Spinal cord (tissue), 9 donors: ENCODE measurements at regions not wholly inside any gene's neighbourhood (a gene's known extent, or its start where the extent isn't known, plus 50 kb on each side); places are given as distances from the start of the nearest gene placed in this dataset.
A peak's percentile ranks its signal among the peaks of the same experiment; 100 is the strongest.

Source experiments
- DNase-seq, 6 donors: peaks; one replicate each; pipeline versions ENCODE4 v3.0.0 to v3.0.0-alpha.2; 2013 to 2015; ENCODE audit warnings: low spot score in 6 of 6, low read depth in 4 of 6
- H3K27ac ChIP-seq: one replicate; pipeline ENCODE4 v1.5.1; 2013; ENCODE audit warnings: low read depth, low read length, control low read depth
- H3K27me3 ChIP-seq: one replicate; pipeline ENCODE4 v1.6.1; 2013; ENCODE audit warnings: low read length; ENCODE audit not compliant: control insufficient read depth, insufficient read depth
- H3K36me3 ChIP-seq: one replicate; pipeline ENCODE4 v1.6.1; 2013; ENCODE audit warnings: low read length; ENCODE audit not compliant: control insufficient read depth, insufficient read depth
- H3K4me1 ChIP-seq: one replicate; pipeline ENCODE4 v1.6.1; 2013; ENCODE audit warnings: low read length; ENCODE audit not compliant: control insufficient read depth, insufficient read depth
- H3K4me3 ChIP-seq: one replicate; pipeline ENCODE4 v1.5.1; 2013; ENCODE audit warnings: low read depth, low read length, control low read depth
- H3K9me3 ChIP-seq: one replicate; pipeline ENCODE4 v1.6.1; 2013; ENCODE audit warnings: low read length; ENCODE audit not compliant: control insufficient read depth, insufficient read depth
- WGBS: methylation state at CpG from one replicate; pipeline ENCODE4 v1.1.5; 2013; ENCODE audit warnings: missing lambda C conversion rate; ENCODE audit not compliant: insufficient coverage; 5-methylcytosine and 5-hydroxymethylcytosine counted together
- donor health status: healthy.

- no peaks in the 10 kb centered on the region for H3K36me3 ChIP-seq
- H3K9me3 ChIP-seq = peaks cover 11% of the 10 kb centered on the region
- H3K27ac ChIP-seq = no peak overlapping the region
- H3K4me3 ChIP-seq = no peak overlapping the region
- DNase-seq = no peak
- WGBS = 96% methylated on average over 3 of the region's 3 CpGs
- no peaks in the 10 kb centered on the region for H3K27me3 ChIP-seq
- peaks cover 5% of the 10 kb centered on the region for H3K4me1 ChIP-seq
Observed at GRCh38 chr6:164528539-164528938, 780.9 kb downstream of the C6orf118 start.

GRCh38 chr6:164523087-164523654 lies 786.2 kb downstream of the C6orf118 start:
- Histone ChIP-seq H3K4me3 (no peak overlapping the region), H3K36me3 (no peaks in the 10 kb centered on the region), H3K4me1 (no peaks in the 10 kb centered on the region), H3K9me3 (peaks cover 11% of the 10 kb centered on the region), H3K27ac (no peak overlapping the region), H3K27me3 (no peaks in the 10 kb centered on the region)
- WGBS = no CpG with 5 or more reads among the region's 1 CpG
- DNase-seq = no peak

- Histone ChIP-seq H3K27me3 (no peaks in the 10 kb centered on the region), H3K27ac (no peak overlapping the region), H3K9me3 (peaks cover 3% of the 10 kb centered on the region), H3K4me1 (no peaks in the 10 kb centered on the region), H3K4me3 (no peak overlapping the region), H3K36me3 (no peaks in the 10 kb centered on the region)
- no peak for DNase-seq
- 88% methylated on average over 2 of the region's 4 CpGs for WGBS
Observed at GRCh38 chr6:164520916-164521315, 788.5 kb downstream of the C6orf118 start.

GRCh38 chr6:164507206-164507940 lies 802.0 kb downstream of the C6orf118 start:
- DNase-seq = no peak
- H3K27ac ChIP-seq = no peak overlapping the region

GRCh38 chr6:164505425-164505824 lies 804.0 kb downstream of the C6orf118 start:
- Histone ChIP-seq H3K9me3 (no peaks in the 10 kb centered on the region), H3K4me3 (no peak overlapping the region), H3K36me3 (no peaks in the 10 kb centered on the region), H3K27ac (no peak overlapping the region), H3K27me3 (no peaks in the 10 kb centered on the region), H3K4me1 (no peaks in the 10 kb centered on the region)
- no CpG with 5 or more reads among the region's 4 CpGs for WGBS
- no peak for DNase-seq

More at GRCh38 chr6:164507206-164507940, 802.0 kb downstream of the C6orf118 start:
- no peaks in the 10 kb centered on the region for H3K4me1 ChIP-seq
- H3K27me3 ChIP-seq = no peaks in the 10 kb centered on the region
- H3K36me3 ChIP-seq = no peaks in the 10 kb centered on the region
- WGBS = 79% methylated on average over 8 of the region's 8 CpGs
- H3K4me3 ChIP-seq = no peak overlapping the region
- no peaks in the 10 kb centered on the region for H3K9me3 ChIP-seq

- WGBS = 29% methylated on average over 1 of the region's 6 CpGs
- DNase-seq = peak in 1 of 6 donors; percentile 11
- Histone ChIP-seq H3K27ac (no peak overlapping the region), H3K4me1 (no peaks in the 10 kb centered on the region), H3K9me3 (no peaks in the 10 kb centered on the region), H3K36me3 (no peaks in the 10 kb centered on the region), H3K4me3 (no peak overlapping the region), H3K27me3 (no peaks in the 10 kb centered on the region)
Observed at GRCh38 chr6:164502833-164503232, 806.6 kb downstream of the C6orf118 start.

- no peak overlapping the region for H3K4me3 ChIP-seq
- DNase-seq = peak in 1 of 6 donors; percentile 40
- whole genome bisulfite sequencing = 93% methylated on average over 4 of the region's 7 CpGs
- no peak overlapping the region for H3K27ac ChIP-seq
- H3K4me1 ChIP-seq = no peaks in the 10 kb centered on the region
- H3K36me3 ChIP-seq = no peaks in the 10 kb centered on the region
- no peaks in the 10 kb centered on the region for H3K27me3 ChIP-seq
- no peaks in the 10 kb centered on the region for H3K9me3 ChIP-seq
Observed at GRCh38 chr6:164495882-164496495, 813.4 kb downstream of the C6orf118 start.

GRCh38 chr6:164478426-164478825 lies 831.0 kb downstream of the C6orf118 start:
- no peaks in the 10 kb centered on the region for H3K36me3 ChIP-seq
- no peak overlapping the region for H3K27ac ChIP-seq
- no peak overlapping the region for H3K4me3 ChIP-seq
- H3K27me3 ChIP-seq = no peaks in the 10 kb centered on the region
- WGBS = no CpG with 5 or more reads among the region's 2 CpGs
- H3K9me3 ChIP-seq = peaks cover 5% of the 10 kb centered on the region
- no peak for DNase-seq
- no peaks in the 10 kb centered on the region for H3K4me1 ChIP-seq

- no peaks in the 10 kb centered on the region for H3K36me3 ChIP-seq
- no peak overlapping the region for H3K4me3 ChIP-seq
- no peak overlapping the region for H3K27ac ChIP-seq
- no peaks in the 10 kb centered on the region for H3K4me1 ChIP-seq
- peaks cover under 1% of the 10 kb centered on the region for H3K9me3 ChIP-seq
- no peak for DNase-seq
- H3K27me3 ChIP-seq = no peaks in the 10 kb centered on the region
- no CpG with 5 or more reads among the region's 2 CpGs for WGBS
Observed at GRCh38 chr6:164477790-164478189, 831.6 kb downstream of the C6orf118 start.

GRCh38 chr6:164477101-164477500 lies 832.3 kb downstream of the C6orf118 start:
- Histone ChIP-seq H3K4me1 (no peaks in the 10 kb centered on the region), H3K27me3 (no peaks in the 10 kb centered on the region), H3K9me3 (no peaks in the 10 kb centered on the region), H3K36me3 (no peaks in the 10 kb centered on the region), H3K4me3 (no peak overlapping the region), H3K27ac (no peak overlapping the region)
- no peak for DNase-seq
- no CpG with 5 or more reads among the region's 1 CpG for WGBS
